Transverse colon (tissue), 3 donors: ENCODE measurements at regions not wholly inside any gene's neighbourhood (a gene's known extent, or its start where the extent isn't known, plus 50 kb on each side); places are given as distances from the start of the nearest gene placed in this dataset.

Experiments used
- EP300 ChIP-seq: sonication (generic); formaldehyde crosslinking; IDR thresholded peaks from one replicate; pipeline ENCODE4 v1.6.1; 2017; ENCODE audit warnings: antibody characterized with exemption, low read depth
- POLR2A ChIP-seq: fragments of 450-650 bp; IDR thresholded peaks from one replicate; pipeline ENCODE4 v1.6.1; 2016; ENCODE audit warnings: antibody characterized with exemption, mild to moderate bottlenecking, moderate library complexity
- TF ChIP-seq, protein P1 (sequence below), 5 experiments: fragments of 200-600 bp in 3 of 5; fragments of 450-650 bp in 2 of 5; sonication (generic) in 3 of 5; IDR thresholded peaks; 1 replicate in 2 of 5; 2 replicates in 3 of 5; pipeline ENCODE4 v1.5.1; 2016 to 2017; ENCODE audit warnings: antibody characterized with exemption in 5 of 5, inconsistent platforms in 3 of 5, mild to moderate bottlenecking in 2 of 5, moderate library complexity in 1 of 5

DNA sequence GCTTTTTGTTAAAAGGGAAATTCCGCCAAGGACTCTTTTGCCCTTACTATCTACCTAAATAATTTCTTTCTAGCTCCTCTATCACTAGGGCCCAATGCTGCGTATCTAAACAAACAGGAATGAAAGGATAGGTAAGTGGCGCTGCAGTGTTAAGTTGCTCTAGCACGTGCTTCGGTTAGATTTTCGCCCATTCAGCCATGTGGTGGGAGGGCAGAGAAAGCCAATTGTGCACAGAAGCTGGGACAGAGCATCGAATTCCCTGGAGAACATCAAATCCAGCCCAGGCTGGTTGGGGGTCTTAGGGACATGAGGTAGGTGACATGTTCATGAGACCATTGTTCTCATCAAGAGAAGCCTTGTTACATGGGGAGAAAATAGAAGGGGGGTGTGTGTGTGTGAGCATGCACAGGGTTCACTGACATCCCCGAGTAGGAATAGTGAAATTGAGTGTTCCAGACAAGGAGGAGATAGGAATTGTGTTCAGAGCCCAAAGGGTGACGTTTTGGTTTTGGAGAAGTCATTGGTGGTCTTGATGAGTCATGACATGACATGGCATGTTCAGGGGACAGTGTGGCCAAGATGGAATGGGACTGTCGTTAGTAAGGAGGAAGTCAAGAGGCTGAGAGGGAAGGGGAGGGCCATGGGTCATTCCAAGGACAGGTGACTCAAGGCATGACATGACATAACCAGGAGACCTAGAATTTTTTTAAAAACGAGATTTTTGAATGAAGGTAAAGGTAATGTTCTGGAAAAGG, 107.1 kb downstream of the TLR5 start:
- no peak for TF ChIP-seq POLR2A
- TF ChIP-seq, protein P1, sequence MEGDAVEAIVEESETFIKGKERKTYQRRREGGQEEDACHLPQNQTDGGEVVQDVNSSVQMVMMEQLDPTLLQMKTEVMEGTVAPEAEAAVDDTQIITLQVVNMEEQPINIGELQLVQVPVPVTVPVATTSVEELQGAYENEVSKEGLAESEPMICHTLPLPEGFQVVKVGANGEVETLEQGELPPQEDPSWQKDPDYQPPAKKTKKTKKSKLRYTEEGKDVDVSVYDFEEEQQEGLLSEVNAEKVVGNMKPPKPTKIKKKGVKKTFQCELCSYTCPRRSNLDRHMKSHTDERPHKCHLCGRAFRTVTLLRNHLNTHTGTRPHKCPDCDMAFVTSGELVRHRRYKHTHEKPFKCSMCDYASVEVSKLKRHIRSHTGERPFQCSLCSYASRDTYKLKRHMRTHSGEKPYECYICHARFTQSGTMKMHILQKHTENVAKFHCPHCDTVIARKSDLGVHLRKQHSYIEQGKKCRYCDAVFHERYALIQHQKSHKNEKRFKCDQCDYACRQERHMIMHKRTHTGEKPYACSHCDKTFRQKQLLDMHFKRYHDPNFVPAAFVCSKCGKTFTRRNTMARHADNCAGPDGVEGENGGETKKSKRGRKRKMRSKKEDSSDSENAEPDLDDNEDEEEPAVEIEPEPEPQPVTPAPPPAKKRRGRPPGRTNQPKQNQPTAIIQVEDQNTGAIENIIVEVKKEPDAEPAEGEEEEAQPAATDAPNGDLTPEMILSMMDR (IDR thresholded peaks at IDR 0.05): no peak
- TF ChIP-seq EP300: no peak
